ENCODE measurements at regions not wholly inside any gene's neighbourhood (a gene's known extent, or its start where the extent isn't known, plus 50 kb on each side); places are given as distances from the start of the nearest gene placed in this dataset.
"Not testable (repeated sequence)": the region's sequence is repeated elsewhere in the genome, so short reads cannot be mapped to it uniquely, and the experiment has no call there.

GRCh38 chr2:187024739-187025138 is 175.8 kb upstream of the ZSWIM2 start:
- 86 to 91% (median 90%) methylated on average over 4 of the region's 4 CpGs for WGBS, 5 donors
- no peaks in the 10 kb centered on the region for H3K4me1 ChIP-seq
- no peak overlapping the region for H3K27ac ChIP-seq
- DNase-seq = no peak
- TF ChIP-seq POLR2A (IDR thresholded peaks at IDR 0.05) (no peak), CTCF (IDR thresholded peaks at IDR 0.05) (no peak), POLR2AphosphoS5 (IDR thresholded peaks at IDR 0.05) (no peak), EP300 (IDR thresholded peaks at IDR 0.05) (no peak)
- no peaks in the 10 kb centered on the region for H3K27me3 ChIP-seq
- H3K4me3 ChIP-seq = no peak overlapping the region
- peaks cover 0 to 26% (median 9%) of the 10 kb centered on the region in 4 donors for H3K9me3 ChIP-seq
- intact Hi-C loops (cut with DNase I; ENCODE audit: low total_unique reads) = no loop called here
- no peaks in the 10 kb centered on the region for H3K36me3 ChIP-seq

- H3K4me3 ChIP-seq; H3K27me3 ChIP-seq; H3K27ac ChIP-seq; H3K36me3 ChIP-seq; DNase-seq; H3K4me1 ChIP-seq; intact Hi-C loops (cut with DNase I; ENCODE audit: low total_unique reads): not testable (repeated sequence)
- WGBS, 5 donors = 80 to 94% (median 90%) methylated on average over 4 of the region's 4 CpGs
- peaks cover 0 to 26% (median 9%) of the 10 kb centered on the region in 4 donors for H3K9me3 ChIP-seq
Observed at GRCh38 chr2:187023996-187024395, 175.0 kb upstream of the ZSWIM2 start.

GRCh38 chr2:187017438-187017837 is 168.5 kb upstream of the ZSWIM2 start:
- Histone ChIP-seq H3K9me3 (no peaks in the 10 kb centered on the region), H3K27me3 (no peaks in the 10 kb centered on the region), H3K4me3 (no peak overlapping the region), H3K36me3 (no peaks in the 10 kb centered on the region), H3K27ac (no peak overlapping the region), H3K4me1 (no peaks in the 10 kb centered on the region)
- 77 to 84% (median 81%) methylated on average over 5 of the region's 5 CpGs for WGBS, 5 donors
- no peak for DNase-seq
- intact Hi-C loops (cut with DNase I; ENCODE audit: low total_unique reads) = no loop called here
- TF ChIP-seq POLR2A (IDR thresholded peaks at IDR 0.05) (no peak), EP300 (IDR thresholded peaks at IDR 0.05) (no peak), POLR2AphosphoS5 (IDR thresholded peaks at IDR 0.05) (no peak), CTCF (IDR thresholded peaks at IDR 0.05) (no peak)

GRCh38 chr2:187013058-187013457 is 164.1 kb upstream of the ZSWIM2 start:
- 55 to 72% (median 70%) methylated on average over 4 of the region's 4 CpGs for WGBS, 5 donors
- DNase-seq = no peak
- no peak overlapping the region for H3K27ac ChIP-seq

GRCh38 chr2:187011206-187011832 is 162.3 kb upstream of the ZSWIM2 start:
- DNase-seq = no peak
- no peak for TF ChIP-seq EP300 (IDR thresholded peaks at IDR 0.05)
- TF ChIP-seq POLR2A (IDR thresholded peaks at IDR 0.05) = no peak
- TF ChIP-seq POLR2AphosphoS5 (IDR thresholded peaks at IDR 0.05) = no peak
- TF ChIP-seq CTCF (IDR thresholded peaks at IDR 0.05) = no peak
- Histone ChIP-seq H3K36me3 (no peaks in the 10 kb centered on the region), H3K9me3 (no peaks in the 10 kb centered on the region), H3K27ac (no peak overlapping the region), H3K4me1 (no peaks in the 10 kb centered on the region), H3K27me3 (no peaks in the 10 kb centered on the region), H3K4me3 (no peak overlapping the region)
- intact Hi-C loops (cut with DNase I; ENCODE audit: low total_unique reads) = no loop called here
- WGBS, 5 donors = 83 to 88% (median 85%) methylated on average over 3 of the region's 3 CpGs

More at GRCh38 chr2:187013058-187013457, 164.1 kb upstream of the ZSWIM2 start:
- Histone ChIP-seq H3K27me3 (no peaks in the 10 kb centered on the region), H3K9me3 (no peaks in the 10 kb centered on the region), H3K4me3 (no peak overlapping the region), H3K4me1 (no peaks in the 10 kb centered on the region), H3K36me3 (no peaks in the 10 kb centered on the region)
- intact Hi-C loops (cut with DNase I; ENCODE audit: low total_unique reads) = no loop called here
- TF ChIP-seq POLR2AphosphoS5 (IDR thresholded peaks at IDR 0.05) (no peak), POLR2A (IDR thresholded peaks at IDR 0.05) (no peak), EP300 (IDR thresholded peaks at IDR 0.05) (no peak)
